Psoas muscle (tissue), 7 donors: ENCODE measurements at regions not wholly inside any gene's neighbourhood (a gene's known extent, or its start where the extent isn't known, plus 50 kb on each side); places are given as distances from the start of the nearest gene placed in this dataset.
"Not testable (repeated sequence)": the region's sequence is repeated elsewhere in the genome, so short reads cannot be mapped to it uniquely, and the experiment has no call there.

ENCODE experiments used
- ATAC-seq, 4 donors: fragments of 200-7000 bp; cut with Tn5 transposase; one replicate each; pipeline ENCODE4 v1.9.1; 2020; ENCODE audit warnings: moderate library complexity in 3 of 4, mild to moderate bottlenecking in 2 of 4
- DNase-seq, 2 donors: peaks; one replicate each; pipeline ENCODE4 v3.0.0-alpha.2; 2020
- H3K27ac ChIP-seq: fragments of 200-600 bp; one replicate; pipeline ENCODE4 v1.8.0; 2022
- H3K27me3 ChIP-seq, 3 donors: fragments of 200-600 bp in 1 of 3; one replicate each; pipeline versions ENCODE4 v1.6.1 to v1.8.0; 2013 to 2022; ENCODE audit warnings: low read length in 2 of 3, mild to moderate bottlenecking in 2 of 3, moderate library complexity in 1 of 3; ENCODE audit not compliant: insufficient read depth in 3 of 3
- H3K36me3 ChIP-seq, 2 donors: fragments of 200-600 bp in 1 of 2; one replicate each; pipeline versions ENCODE4 v1.6.1 to v1.8.0; 2013 to 2022; ENCODE audit warnings: low read depth in 1 of 2, mild to moderate bottlenecking in 1 of 2, moderate library complexity in 1 of 2; ENCODE audit not compliant: insufficient read depth in 1 of 2
- H3K4me1 ChIP-seq: fragments of 200-600 bp; one replicate; pipeline ENCODE4 v1.8.0; 2022
- H3K4me3 ChIP-seq: fragments of 200-600 bp; one replicate; pipeline ENCODE4 v1.8.0; 2022; ENCODE audit warnings: mild to moderate bottlenecking
- H3K9me3 ChIP-seq: fragments of 200-600 bp; one replicate; pipeline ENCODE4 v1.8.0; 2022
- WGBS, 3 donors: extraction: QIAGEN DNeasy Blood & Tissue Kit; methylation state at CpG; one replicate each; pipeline versions ENCODE4 v1.1.6 to v1.1.7; 2013; 5-methylcytosine and 5-hydroxymethylcytosine counted together
- intact Hi-C, 2 donors: fragments of 100-400 bp; cut with DNase I; formaldehyde crosslinking; loops; one replicate each; pipeline versions ENCODE4 v1.11.0 to v1.14.2; 2022
- TF ChIP-seq, protein P1 (sequence below): fragments of 200-600 bp; IDR thresholded peaks from one replicate; pipeline ENCODE4 v1.8.0; 2022; ENCODE audit warnings: antibody characterized with exemption
- donor health status: healthy with polysubstance abuse.
- donor health status: DM: no; HTN: no; CAD: no; lungs with moderate emphysema.
- donor health status: Bipolar disorder and iron deficiency.
- donor health status: healthy.
- donor health status: DM: yes; HTN: yes; CAD: no.
- donor health status: DM: no; HTN: no; CAD: no.
- donor health status: DM: yes; HTN: yes; CAD: no.

DNA sequence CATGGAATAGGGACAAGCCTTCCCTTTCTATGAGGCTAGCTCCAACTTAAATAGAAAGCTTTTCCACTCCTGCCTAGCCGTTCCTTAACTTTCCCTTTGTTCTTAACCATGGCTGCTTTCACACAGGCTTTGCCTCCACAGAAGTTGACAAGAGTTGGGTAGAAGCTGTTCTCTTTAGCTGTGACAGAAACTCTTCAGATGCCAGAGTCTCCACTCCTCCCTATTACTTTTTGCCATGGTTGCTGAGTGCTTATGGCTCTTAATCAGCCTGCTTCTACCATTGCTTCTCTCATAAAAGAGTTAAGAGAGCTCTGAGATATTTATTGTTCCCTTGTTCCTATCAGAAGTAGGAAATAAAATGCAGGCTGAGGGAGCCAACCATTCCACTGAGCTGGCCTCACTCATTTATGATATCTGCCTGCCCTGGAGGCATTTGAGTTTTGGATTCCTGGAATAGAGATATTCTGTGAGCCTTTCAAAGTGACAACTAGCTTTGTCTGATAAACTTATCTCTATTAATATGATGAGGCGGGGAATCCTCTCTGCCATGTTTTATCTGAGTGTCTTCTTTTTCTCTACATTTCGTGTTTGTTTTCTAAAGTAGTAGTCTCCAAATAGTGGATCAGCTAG is 162.6 kb downstream of the DMAC1 start:
- intact Hi-C loops: no loop called here
- Histone ChIP-seq H3K4me3 (no peak overlapping the region), H3K4me1 (no peaks in the 10 kb centered on the region), H3K27me3 (no peaks in the 10 kb centered on the region), H3K9me3 (no peaks in the 10 kb centered on the region), H3K27ac (no peak overlapping the region), H3K36me3 (no peaks in the 10 kb centered on the region)
- TF ChIP-seq, protein P1, sequence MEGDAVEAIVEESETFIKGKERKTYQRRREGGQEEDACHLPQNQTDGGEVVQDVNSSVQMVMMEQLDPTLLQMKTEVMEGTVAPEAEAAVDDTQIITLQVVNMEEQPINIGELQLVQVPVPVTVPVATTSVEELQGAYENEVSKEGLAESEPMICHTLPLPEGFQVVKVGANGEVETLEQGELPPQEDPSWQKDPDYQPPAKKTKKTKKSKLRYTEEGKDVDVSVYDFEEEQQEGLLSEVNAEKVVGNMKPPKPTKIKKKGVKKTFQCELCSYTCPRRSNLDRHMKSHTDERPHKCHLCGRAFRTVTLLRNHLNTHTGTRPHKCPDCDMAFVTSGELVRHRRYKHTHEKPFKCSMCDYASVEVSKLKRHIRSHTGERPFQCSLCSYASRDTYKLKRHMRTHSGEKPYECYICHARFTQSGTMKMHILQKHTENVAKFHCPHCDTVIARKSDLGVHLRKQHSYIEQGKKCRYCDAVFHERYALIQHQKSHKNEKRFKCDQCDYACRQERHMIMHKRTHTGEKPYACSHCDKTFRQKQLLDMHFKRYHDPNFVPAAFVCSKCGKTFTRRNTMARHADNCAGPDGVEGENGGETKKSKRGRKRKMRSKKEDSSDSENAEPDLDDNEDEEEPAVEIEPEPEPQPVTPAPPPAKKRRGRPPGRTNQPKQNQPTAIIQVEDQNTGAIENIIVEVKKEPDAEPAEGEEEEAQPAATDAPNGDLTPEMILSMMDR: no peak
- DNase-seq (no peak), ATAC-seq (no peak)
- WGBS, 3 donors: 75 to 83% (median 80%) methylated on average over 3 of the region's 3 CpGs

DNA sequence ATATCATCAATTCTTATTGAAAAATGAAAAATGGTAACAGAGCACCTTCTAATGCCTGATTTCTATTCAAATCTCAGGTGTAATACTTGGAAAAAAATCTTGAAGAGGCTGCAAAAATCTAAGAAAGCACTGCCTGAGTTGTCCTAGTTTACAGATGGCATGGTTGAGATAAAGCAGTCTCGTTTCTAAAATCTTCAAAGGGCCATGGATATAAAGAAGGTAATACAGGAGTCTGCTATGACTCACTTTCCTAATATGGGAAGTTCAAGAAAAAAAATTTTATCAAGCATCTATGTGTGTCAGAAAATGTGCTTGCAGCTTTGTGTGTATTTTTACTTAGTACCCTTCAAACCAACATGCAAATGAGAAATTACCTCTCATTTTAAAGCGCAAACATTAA is 163.3 kb downstream of the DMAC1 start:
- WGBS, 3 donors: 83 to 85% (median 84%) methylated on average over 2 of the region's 2 CpGs

DNA sequence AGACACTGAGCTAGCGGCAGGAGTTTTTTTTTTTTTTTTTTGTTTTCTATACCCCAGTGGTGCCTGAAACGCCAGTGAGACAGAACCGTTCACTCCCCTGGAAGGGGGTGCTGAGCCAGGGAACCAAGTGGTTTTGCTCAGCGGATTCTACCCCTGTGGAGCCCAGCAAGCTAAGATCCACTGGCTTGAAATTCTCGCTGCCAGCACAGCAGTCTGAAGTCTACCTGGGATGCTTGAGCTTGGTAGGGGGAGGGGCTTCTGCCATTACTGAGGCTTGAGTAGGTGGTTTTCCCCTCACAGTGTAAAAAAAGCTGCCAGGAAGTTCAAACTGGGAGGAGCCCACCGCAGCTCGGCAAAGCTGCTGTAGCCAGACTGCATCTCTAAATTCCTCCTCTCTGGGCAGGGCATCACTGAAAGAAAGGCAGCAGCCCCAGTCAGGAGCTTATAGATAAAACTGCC is 173.0 kb downstream of the DMAC1 start:
- H3K4me1 ChIP-seq, H3K27me3 ChIP-seq, H3K27ac ChIP-seq, intact Hi-C loops, H3K4me3 ChIP-seq, ATAC-seq, DNase-seq, H3K9me3 ChIP-seq, H3K36me3 ChIP-seq: not testable (repeated sequence)
- WGBS, 3 donors: 39 to 49% (median 39%) methylated on average over 7 of the region's 7 CpGs

More for the DNA sequence above, 163.3 kb downstream of the DMAC1 start:
- DNase-seq (no peak), ATAC-seq (no peak)
- no peaks in the 10 kb centered on the region for H3K36me3 ChIP-seq
- intact Hi-C loops: no loop called here
- no peaks in the 10 kb centered on the region for H3K9me3 ChIP-seq
- H3K4me3 ChIP-seq: no peak overlapping the region
- no peak overlapping the region for H3K27ac ChIP-seq
- H3K27me3 ChIP-seq: no peaks in the 10 kb centered on the region
- TF ChIP-seq, protein P1: no peak
- H3K4me1 ChIP-seq: no peaks in the 10 kb centered on the region

DNA sequence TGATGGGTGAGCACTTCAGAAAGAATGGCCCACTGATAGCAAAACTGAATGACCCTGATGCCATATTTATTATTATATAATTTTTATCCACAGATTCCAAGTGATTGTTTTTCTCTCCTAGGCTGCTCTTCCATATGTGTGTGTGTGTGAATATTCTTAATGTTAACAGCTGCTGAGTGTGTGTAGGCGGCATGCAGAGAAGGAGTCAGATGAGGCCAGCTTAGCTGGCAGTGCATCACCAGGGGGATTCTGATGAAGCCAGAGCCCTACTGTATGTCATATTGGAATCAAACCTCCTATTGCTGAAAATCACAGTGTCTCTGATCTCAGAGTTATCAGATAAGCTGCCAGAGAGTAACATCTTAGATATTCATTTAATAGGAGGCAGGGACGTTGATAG is 177.1 kb downstream of the DMAC1 start:
- intact Hi-C loops: no loop called here
- H3K4me1 ChIP-seq: no peaks in the 10 kb centered on the region
- H3K27me3 ChIP-seq: no peaks in the 10 kb centered on the region
- no peak for ATAC-seq
- WGBS, 3 donors: 34 to 64% (median 60%) methylated on average over 2 of the region's 2 CpGs
- DNase-seq: no peak
- no peak overlapping the region for H3K4me3 ChIP-seq
- TF ChIP-seq, protein P1: no peak
- H3K9me3 ChIP-seq: no peaks in the 10 kb centered on the region
- no peaks in the 10 kb centered on the region for H3K36me3 ChIP-seq
- no peak overlapping the region for H3K27ac ChIP-seq

DNA sequence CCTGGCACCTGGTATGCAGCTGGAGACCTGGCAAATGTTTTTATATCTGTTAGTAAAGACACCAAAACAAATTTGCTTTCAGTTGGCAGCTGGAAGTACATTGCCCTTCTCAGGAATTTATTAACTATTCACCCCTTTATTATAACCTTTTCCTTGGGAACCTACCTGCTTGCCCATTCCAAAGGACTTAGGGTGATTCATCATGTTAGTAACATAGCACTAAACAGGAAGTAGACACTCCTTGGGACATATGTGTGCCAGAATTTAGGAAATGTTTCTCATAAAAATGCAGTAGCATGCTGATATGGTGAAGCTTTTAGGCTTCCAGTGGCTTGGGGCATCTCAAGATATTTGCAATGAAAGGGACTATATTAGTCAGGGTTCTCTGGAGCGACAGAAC is 184.2 kb downstream of the DMAC1 start:
- Histone ChIP-seq H3K4me3 (no peak overlapping the region), H3K4me1 (no peaks in the 10 kb centered on the region), H3K9me3 (no peaks in the 10 kb centered on the region), H3K27me3 (no peaks in the 10 kb centered on the region), H3K27ac (no peak overlapping the region), H3K36me3 (no peaks in the 10 kb centered on the region)
- WGBS, 3 donors: 93 to 100% (median 96%) methylated on average over 1 of the region's 1 CpG
- TF ChIP-seq, protein P1: no peak
- no peak for DNase-seq
- intact Hi-C loops: no loop called here
- no peak for ATAC-seq
